ENCODE measurements at regions not wholly inside any gene's neighbourhood (a gene's known extent, or its start where the extent isn't known, plus 50 kb on each side); places are given as distances from the start of the nearest gene placed in this dataset.

DNA sequence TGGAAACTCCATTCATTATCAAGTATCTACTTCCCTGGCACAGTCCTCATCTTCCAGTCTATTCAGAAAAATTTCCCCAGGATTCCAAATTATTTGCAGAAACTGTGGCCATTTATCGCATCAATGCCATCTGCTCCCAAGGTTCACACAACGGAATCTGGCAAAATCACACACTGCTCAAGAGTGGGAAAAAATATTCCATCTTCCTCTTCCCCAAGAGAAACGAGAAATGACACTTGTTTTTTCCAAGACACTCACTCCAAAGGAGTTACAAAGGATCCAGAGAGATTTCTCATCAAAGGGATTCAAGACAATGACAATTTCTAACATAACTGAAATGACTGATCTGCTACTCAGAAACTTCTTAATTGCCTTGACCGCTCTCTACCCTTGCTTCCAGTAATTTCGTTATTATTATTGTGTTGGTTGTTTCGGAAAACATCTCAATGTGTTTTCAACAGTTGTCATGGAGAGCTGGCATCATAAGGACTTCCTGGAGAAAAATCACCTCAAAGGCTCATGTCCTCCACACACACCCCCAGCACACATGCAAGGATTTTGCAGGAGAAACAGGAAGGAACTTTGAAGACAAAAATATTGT is 128.0 kb downstream of the PSMG1 start:
- no peaks in the 10 kb centered on the region for H3K36me3 ChIP-seq (ENCODE audit: control insufficient read depth, insufficient read depth, low read length)
- H3K27ac ChIP-seq (ENCODE audit: low read length), result no peak overlapping the region
- H3K4me3 ChIP-seq (ENCODE audit: low read length), result no peak overlapping the region
- no peaks in the 10 kb centered on the region for H3K27me3 ChIP-seq (ENCODE audit: control insufficient read depth, insufficient read depth, low read length)
- no peaks in the 10 kb centered on the region for H3K9me3 ChIP-seq (ENCODE audit: control insufficient read depth, low read depth, low read length)
- 83% methylated on average over 2 of the region's 6 CpGs for WGBS (ENCODE audit: insufficient coverage, low lambda C conversion rate)
- no peaks in the 10 kb centered on the region for H3K4me1 ChIP-seq (ENCODE audit: control insufficient read depth, insufficient read depth, low read length)
- DNase-seq, result no peak

DNA sequence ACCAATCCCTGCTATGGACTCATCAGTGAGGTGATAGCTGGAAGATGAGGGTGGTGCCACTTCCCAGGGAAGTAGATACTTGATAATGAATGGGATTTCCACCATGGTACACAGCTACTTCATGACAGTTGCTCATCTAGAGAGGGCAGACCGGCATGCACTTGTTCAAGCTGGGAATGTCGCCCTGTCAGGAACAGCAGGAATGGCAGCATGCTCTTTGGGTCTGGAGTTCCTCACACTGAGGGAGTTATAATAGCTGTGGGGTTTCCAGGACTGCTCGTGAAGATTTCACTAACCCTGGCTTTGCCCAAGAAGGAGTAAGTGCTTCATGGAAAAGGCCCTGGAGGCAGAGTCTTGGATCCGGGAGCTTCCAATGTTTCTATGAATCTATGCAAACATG is 129.2 kb downstream of the PSMG1 start:
- Histone ChIP-seq H3K27me3 (ENCODE audit: control insufficient read depth, insufficient read depth, low read length) (no peaks in the 10 kb centered on the region), H3K9me3 (ENCODE audit: control insufficient read depth, low read depth, low read length) (no peaks in the 10 kb centered on the region), H3K4me1 (ENCODE audit: control insufficient read depth, insufficient read depth, low read length) (no peaks in the 10 kb centered on the region), H3K4me3 (ENCODE audit: low read length) (no peak overlapping the region), H3K36me3 (ENCODE audit: control insufficient read depth, insufficient read depth, low read length) (no peaks in the 10 kb centered on the region), H3K27ac (ENCODE audit: low read length) (no peak overlapping the region)
- no peak for DNase-seq
- WGBS (ENCODE audit: insufficient coverage, low lambda C conversion rate), result no CpG with 5 or more reads among the region's 4 CpGs

DNA sequence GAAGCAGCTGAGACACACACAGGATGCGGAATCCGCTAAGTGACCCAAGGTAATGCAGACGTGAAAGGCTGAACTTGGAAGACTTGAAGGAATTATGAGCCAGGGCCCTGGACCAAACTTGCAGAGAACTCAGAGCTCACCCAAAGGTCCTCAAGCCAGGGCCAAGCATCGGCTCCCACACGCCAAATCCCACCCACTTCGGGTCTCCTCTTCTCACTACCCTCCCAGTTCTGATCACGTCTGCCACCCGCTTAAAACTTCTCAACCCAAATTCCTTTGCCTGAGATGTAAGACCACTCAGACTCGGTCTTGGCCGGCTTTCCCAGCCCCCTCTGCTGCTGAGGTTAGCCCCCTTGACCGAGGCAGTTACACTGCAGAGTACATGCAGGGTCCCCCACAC is 130.1 kb downstream of the PSMG1 start:
- Histone ChIP-seq H3K27me3 (ENCODE audit: control insufficient read depth, insufficient read depth, low read length) (no peaks in the 10 kb centered on the region), H3K9me3 (ENCODE audit: control insufficient read depth, low read depth, low read length) (no peaks in the 10 kb centered on the region), H3K4me3 (ENCODE audit: low read length) (no peak overlapping the region), H3K4me1 (ENCODE audit: control insufficient read depth, insufficient read depth, low read length) (peaks cover 2% of the 10 kb centered on the region), H3K36me3 (ENCODE audit: control insufficient read depth, insufficient read depth, low read length) (no peaks in the 10 kb centered on the region), H3K27ac (ENCODE audit: low read length) (no peak overlapping the region)
- WGBS (ENCODE audit: insufficient coverage, low lambda C conversion rate), result 100% methylated on average over 1 of the region's 11 CpGs
- no peak for DNase-seq

GRCh38 chr21:39052718-39053117 is 130.5 kb downstream of the PSMG1 start:
- Histone ChIP-seq H3K9me3 (ENCODE audit: control insufficient read depth, low read depth, low read length) (no peaks in the 10 kb centered on the region), H3K27me3 (ENCODE audit: control insufficient read depth, insufficient read depth, low read length) (no peaks in the 10 kb centered on the region), H3K27ac (ENCODE audit: low read length) (no peak overlapping the region), H3K4me1 (ENCODE audit: control insufficient read depth, insufficient read depth, low read length) (peaks cover 6% of the 10 kb centered on the region), H3K36me3 (ENCODE audit: control insufficient read depth, insufficient read depth, low read length) (no peaks in the 10 kb centered on the region), H3K4me3 (ENCODE audit: low read length) (no peak overlapping the region)
- DNase-seq, result no peak
- no CpG with 5 or more reads among the region's 7 CpGs for WGBS (ENCODE audit: insufficient coverage, low lambda C conversion rate)

- Histone ChIP-seq H3K36me3 (ENCODE audit: control insufficient read depth, insufficient read depth, low read length) (no peaks in the 10 kb centered on the region), H3K4me1 (ENCODE audit: control insufficient read depth, insufficient read depth, low read length) (peaks cover 8% of the 10 kb centered on the region), H3K4me3 (ENCODE audit: low read length) (no peak overlapping the region), H3K9me3 (ENCODE audit: control insufficient read depth, low read depth, low read length) (no peaks in the 10 kb centered on the region), H3K27me3 (ENCODE audit: control insufficient read depth, insufficient read depth, low read length) (no peaks in the 10 kb centered on the region), H3K27ac (ENCODE audit: low read length) (no peak overlapping the region)
- no CpG with 5 or more reads among the region's 3 CpGs for WGBS (ENCODE audit: insufficient coverage, low lambda C conversion rate)
- no peak for DNase-seq
Measured at GRCh38 chr21:39051588-39051949, 131.7 kb downstream of the PSMG1 start.

- no CpG with 5 or more reads among the region's 4 CpGs for WGBS (ENCODE audit: insufficient coverage, low lambda C conversion rate)
- no peaks in the 10 kb centered on the region for H3K9me3 ChIP-seq (ENCODE audit: control insufficient read depth, low read depth, low read length)
- H3K27ac ChIP-seq (ENCODE audit: low read length), result no peak overlapping the region
- H3K36me3 ChIP-seq (ENCODE audit: control insufficient read depth, insufficient read depth, low read length), result no peaks in the 10 kb centered on the region
- DNase-seq, result no peak
- H3K4me1 ChIP-seq (ENCODE audit: control insufficient read depth, insufficient read depth, low read length), result peaks cover 8% of the 10 kb centered on the region
- no peak overlapping the region for H3K4me3 ChIP-seq (ENCODE audit: low read length)
- H3K27me3 ChIP-seq (ENCODE audit: control insufficient read depth, insufficient read depth, low read length), result no peaks in the 10 kb centered on the region
Measured at GRCh38 chr21:39050841-39051587, 132.2 kb downstream of the PSMG1 start.

DNA sequence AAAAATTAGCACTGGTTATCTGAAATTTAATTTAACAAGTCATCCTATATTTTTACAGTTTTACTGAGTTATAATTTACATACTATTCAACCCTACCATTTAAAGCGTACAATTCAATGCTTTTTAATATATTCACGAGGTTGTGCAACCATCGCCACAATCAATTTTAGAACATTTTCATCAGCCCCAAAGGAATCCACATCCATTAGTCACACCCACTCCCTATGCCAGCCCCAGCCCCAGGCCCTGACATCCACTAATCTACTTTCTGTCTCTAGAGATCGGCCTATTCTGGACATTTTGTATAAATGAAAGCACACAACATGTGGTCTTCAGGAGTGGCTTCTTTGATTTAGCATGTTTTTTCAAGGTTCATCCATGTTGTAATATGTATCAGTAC is 134.7 kb downstream of the PSMG1 start:
- peaks cover 8% of the 10 kb centered on the region for H3K4me1 ChIP-seq (ENCODE audit: control insufficient read depth, insufficient read depth, low read length)
- DNase-seq, result no peak
- H3K27ac ChIP-seq (ENCODE audit: low read length), result no peak overlapping the region
- no CpG with 5 or more reads among the region's 4 CpGs for WGBS (ENCODE audit: insufficient coverage, low lambda C conversion rate)
- no peaks in the 10 kb centered on the region for H3K9me3 ChIP-seq (ENCODE audit: control insufficient read depth, low read depth, low read length)
- H3K36me3 ChIP-seq (ENCODE audit: control insufficient read depth, insufficient read depth, low read length), result no peaks in the 10 kb centered on the region
- no peaks in the 10 kb centered on the region for H3K27me3 ChIP-seq (ENCODE audit: control insufficient read depth, insufficient read depth, low read length)
- H3K4me3 ChIP-seq (ENCODE audit: low read length), result no peak overlapping the region

DNA sequence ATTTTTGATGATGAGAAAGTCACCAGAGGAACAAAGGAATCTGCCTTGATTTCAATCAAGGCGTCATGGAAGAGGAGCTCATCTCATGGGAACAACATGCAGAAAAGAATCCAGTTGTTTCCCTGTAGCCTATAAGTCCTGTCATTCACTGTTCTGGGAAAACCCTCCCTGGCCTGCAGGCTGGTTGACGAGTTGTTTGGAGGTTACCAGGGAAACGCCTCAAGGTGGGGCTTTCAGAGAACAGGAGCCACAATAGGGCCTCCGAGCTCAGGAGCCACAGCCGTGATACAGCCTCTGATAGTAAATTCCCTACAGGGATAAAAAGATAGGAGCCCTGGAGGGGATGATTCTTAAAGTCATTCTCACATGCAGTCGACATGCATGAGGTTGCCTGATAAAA is 135.2 kb downstream of the PSMG1 start:
- no peaks in the 10 kb centered on the region for H3K36me3 ChIP-seq (ENCODE audit: control insufficient read depth, insufficient read depth, low read length)
- peak overlapping the region; percentile 49 for H3K27ac ChIP-seq (ENCODE audit: low read length)
- no peaks in the 10 kb centered on the region for H3K27me3 ChIP-seq (ENCODE audit: control insufficient read depth, insufficient read depth, low read length)
- peaks cover 8% of the 10 kb centered on the region for H3K4me1 ChIP-seq (ENCODE audit: control insufficient read depth, insufficient read depth, low read length)
- no peaks in the 10 kb centered on the region for H3K9me3 ChIP-seq (ENCODE audit: control insufficient read depth, low read depth, low read length)
- no peak overlapping the region for H3K4me3 ChIP-seq (ENCODE audit: low read length)
- WGBS (ENCODE audit: insufficient coverage, low lambda C conversion rate), result no CpG with 5 or more reads among the region's 6 CpGs
- peak; percentile 82 to 89 for DNase-seq

GRCh38 chr21:39047046-39047445 is 136.2 kb downstream of the PSMG1 start:
- Histone ChIP-seq H3K9me3 (ENCODE audit: control insufficient read depth, low read depth, low read length) (no peaks in the 10 kb centered on the region), H3K4me1 (ENCODE audit: control insufficient read depth, insufficient read depth, low read length) (peaks cover 8% of the 10 kb centered on the region), H3K36me3 (ENCODE audit: control insufficient read depth, insufficient read depth, low read length) (no peaks in the 10 kb centered on the region), H3K27me3 (ENCODE audit: control insufficient read depth, insufficient read depth, low read length) (no peaks in the 10 kb centered on the region), H3K27ac (ENCODE audit: low read length) (no peak overlapping the region), H3K4me3 (ENCODE audit: low read length) (no peak overlapping the region)
- no peak for DNase-seq
- no CpG with 5 or more reads among the region's 3 CpGs for WGBS (ENCODE audit: insufficient coverage, low lambda C conversion rate)

DNA sequence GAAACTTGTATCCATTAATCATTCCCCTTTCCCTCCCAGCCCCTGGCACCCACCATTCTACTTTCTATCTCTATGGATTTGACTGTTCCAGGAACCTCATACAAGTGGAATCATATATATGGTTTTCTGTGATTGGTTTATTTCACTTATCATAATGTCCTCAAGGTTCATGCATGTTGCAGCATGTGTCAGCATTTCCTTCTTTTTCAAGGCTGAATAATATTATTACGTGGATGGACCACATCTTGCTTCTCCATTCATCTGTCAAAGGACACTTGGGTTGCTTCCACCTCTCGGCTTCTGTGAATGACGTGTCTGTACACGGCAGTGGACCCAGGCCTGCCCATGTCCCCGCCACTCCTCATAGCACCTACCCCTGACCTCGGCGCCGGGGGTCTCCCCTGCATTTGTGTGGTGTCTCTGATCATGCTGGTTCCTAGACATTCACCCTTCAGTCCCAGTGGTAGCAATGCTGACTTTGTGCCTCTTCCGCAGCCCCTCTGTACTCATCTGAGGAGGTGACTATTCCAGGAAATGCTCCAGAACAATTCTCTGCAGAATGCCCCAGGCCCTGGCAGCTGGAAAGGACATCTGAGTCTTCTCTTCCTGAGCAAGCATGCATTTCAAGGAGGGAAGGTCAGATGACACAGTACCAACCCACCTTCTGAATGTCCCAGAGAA is 136.9 kb downstream of the PSMG1 start:
- Histone ChIP-seq H3K4me1 (ENCODE audit: control insufficient read depth, insufficient read depth, low read length) (peaks cover 8% of the 10 kb centered on the region), H3K9me3 (ENCODE audit: control insufficient read depth, low read depth, low read length) (no peaks in the 10 kb centered on the region), H3K36me3 (ENCODE audit: control insufficient read depth, insufficient read depth, low read length) (no peaks in the 10 kb centered on the region), H3K27ac (ENCODE audit: low read length) (no peak overlapping the region), H3K4me3 (ENCODE audit: low read length) (no peak overlapping the region), H3K27me3 (ENCODE audit: control insufficient read depth, insufficient read depth, low read length) (no peaks in the 10 kb centered on the region)
- DNase-seq, result no peak
- WGBS (ENCODE audit: insufficient coverage, low lambda C conversion rate), result 100% methylated on average over 1 of the region's 9 CpGs

All from large intestine (tissue), 3 donors.